ENCODE measurements at regions not wholly inside any gene's neighbourhood (a gene's known extent, or its start where the extent isn't known, plus 50 kb on each side); places are given as distances from the start of the nearest gene placed in this dataset.

- Histone ChIP-seq H3K4me3 (no peak overlapping the region), H3K27ac (no peak overlapping the region), H3K27me3 (no peaks in the 10 kb centered on the region), H3K36me3 (no peaks in the 10 kb centered on the region), H3K4me1 (no peaks in the 10 kb centered on the region), H3K9me3 (no peaks in the 10 kb centered on the region)
- no peak for ATAC-seq
- no peak for TF ChIP-seq CTCF (IDR thresholded peaks at IDR 0.05)
- DNase-seq = no peak
- intact Hi-C loops (cut with DNase I) = no loop called here
Observed at GRCh38 chr15:79373113-79373512, 59.0 kb upstream of the MINAR1 start.

GRCh38 chr15:79373728-79374127 lies 58.4 kb upstream of the MINAR1 start:
- Histone ChIP-seq H3K4me3 (no peak overlapping the region), H3K27ac (no peak overlapping the region), H3K4me1 (no peaks in the 10 kb centered on the region), H3K27me3 (no peaks in the 10 kb centered on the region), H3K36me3 (no peaks in the 10 kb centered on the region), H3K9me3 (no peaks in the 10 kb centered on the region)
- TF ChIP-seq CTCF (IDR thresholded peaks at IDR 0.05) = no peak
- DNase-seq (no peak), ATAC-seq (no peak)
- intact Hi-C loops (cut with DNase I) = no loop called here

GRCh38 chr15:79376383-79376782 lies 55.8 kb upstream of the MINAR1 start:
- DNase-seq (no peak), ATAC-seq (no peak)
- Histone ChIP-seq H3K4me3 (no peak overlapping the region), H3K4me1 (no peaks in the 10 kb centered on the region), H3K36me3 (no peaks in the 10 kb centered on the region), H3K27ac (no peak overlapping the region), H3K9me3 (no peaks in the 10 kb centered on the region), H3K27me3 (no peaks in the 10 kb centered on the region)
- no peak for TF ChIP-seq CTCF (IDR thresholded peaks at IDR 0.05)
- intact Hi-C loops (cut with DNase I) = no loop called here

- Histone ChIP-seq H3K9me3 (no peaks in the 10 kb centered on the region), H3K4me1 (no peaks in the 10 kb centered on the region), H3K27me3 (no peaks in the 10 kb centered on the region), H3K4me3 (no peak overlapping the region), H3K36me3 (no peaks in the 10 kb centered on the region), H3K27ac (no peak overlapping the region)
- DNase-seq (no peak), ATAC-seq (no peak)
- TF ChIP-seq CTCF (IDR thresholded peaks at IDR 0.05) = no peak
- intact Hi-C loops (cut with DNase I) = no loop called here
Observed at GRCh38 chr15:79378394-79379109, 53.6 kb upstream of the MINAR1 start.

- DNase-seq (peak in 3 of 4 donors; percentile 61 to 79 (median 66)), ATAC-seq (peak; percentile 96)
- H3K27ac ChIP-seq = no peak overlapping the region
- H3K9me3 ChIP-seq = no peaks in the 10 kb centered on the region
- no peaks in the 10 kb centered on the region for H3K27me3 ChIP-seq
- intact Hi-C loops (cut with DNase I) = no loop called here
- no peaks in the 10 kb centered on the region for H3K4me1 ChIP-seq
- no peak overlapping the region for H3K4me3 ChIP-seq
- TF ChIP-seq CTCF (IDR thresholded peaks at IDR 0.05) = peak; percentile 80 to 86
- no peaks in the 10 kb centered on the region for H3K36me3 ChIP-seq
Observed at GRCh38 chr15:79380755-79381497, 51.2 kb upstream of the MINAR1 start.

All from left lung (tissue), 4 donors.